Bronchial epithelial cell (primary cell): ENCODE measurements at regions not wholly inside any gene's neighbourhood (a gene's known extent, or its start where the extent isn't known, plus 50 kb on each side); places are given as distances from the start of the nearest gene placed in this dataset.

Experiments
- DNase-seq: peaks from one replicate; pipeline ENCODE4 v3.0.0-alpha.2; 2010; ENCODE audit warnings: low read depth
- FAIRE-seq: peaks from 2 replicates; lab custom pipeline; 2011; peaks lifted over from hg19 to GRCh38; lab: Jason Lieb, UNC
- H3K27me3 ChIP-seq: 2 replicates; pipeline ENCODE4 v1.5.1; 2011; ENCODE audit warnings: low read length; ENCODE audit not compliant: control insufficient read depth, insufficient read depth
- H3K36me3 ChIP-seq: 2 replicates; pipeline ENCODE4 v1.5.1; 2011; ENCODE audit warnings: low read length; ENCODE audit not compliant: control insufficient read depth, insufficient read depth
- H3K4me3 ChIP-seq: 2 replicates; pipeline ENCODE4 v1.5.1; 2011; ENCODE audit warnings: mild to moderate bottlenecking, low read depth, low read length, control low read depth
- TF ChIP-seq, protein P1 (sequence below): IDR thresholded peaks from 2 replicates; pipeline ENCODE4 v1.5.1; 2011; ENCODE audit warnings: mild to moderate bottlenecking, moderate library complexity, low read length, control low read depth, inconsistent platforms; ENCODE audit not compliant: insufficient read depth, severe bottlenecking

DNA sequence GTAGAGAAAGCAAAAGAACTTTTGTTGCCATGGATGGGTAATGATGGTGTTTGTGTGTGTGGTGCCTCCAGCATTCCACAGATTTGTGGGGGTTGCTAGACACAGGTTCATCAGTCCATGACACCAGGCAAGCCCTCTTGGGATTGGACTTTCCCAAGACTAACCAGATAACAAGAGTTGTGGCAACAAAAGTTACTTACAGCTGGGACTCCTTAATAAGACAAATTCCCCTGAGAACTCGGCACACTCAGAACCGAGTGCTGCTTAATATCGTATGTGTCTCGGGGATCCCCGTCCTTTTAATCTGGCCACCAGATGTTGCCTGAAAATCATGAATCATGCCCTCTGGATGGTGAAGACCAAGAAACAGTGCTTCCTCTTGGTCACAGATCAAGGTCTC, 193.3 kb downstream of the AJAP1 start:
- H3K36me3 ChIP-seq = no peaks in the 10 kb centered on the region
- FAIRE-seq = no peak

More for the DNA sequence above, 193.3 kb downstream of the AJAP1 start:
- Histone ChIP-seq H3K27me3 (no peaks in the 10 kb centered on the region), H3K4me3 (no peak overlapping the region)
- TF ChIP-seq, protein P1, sequence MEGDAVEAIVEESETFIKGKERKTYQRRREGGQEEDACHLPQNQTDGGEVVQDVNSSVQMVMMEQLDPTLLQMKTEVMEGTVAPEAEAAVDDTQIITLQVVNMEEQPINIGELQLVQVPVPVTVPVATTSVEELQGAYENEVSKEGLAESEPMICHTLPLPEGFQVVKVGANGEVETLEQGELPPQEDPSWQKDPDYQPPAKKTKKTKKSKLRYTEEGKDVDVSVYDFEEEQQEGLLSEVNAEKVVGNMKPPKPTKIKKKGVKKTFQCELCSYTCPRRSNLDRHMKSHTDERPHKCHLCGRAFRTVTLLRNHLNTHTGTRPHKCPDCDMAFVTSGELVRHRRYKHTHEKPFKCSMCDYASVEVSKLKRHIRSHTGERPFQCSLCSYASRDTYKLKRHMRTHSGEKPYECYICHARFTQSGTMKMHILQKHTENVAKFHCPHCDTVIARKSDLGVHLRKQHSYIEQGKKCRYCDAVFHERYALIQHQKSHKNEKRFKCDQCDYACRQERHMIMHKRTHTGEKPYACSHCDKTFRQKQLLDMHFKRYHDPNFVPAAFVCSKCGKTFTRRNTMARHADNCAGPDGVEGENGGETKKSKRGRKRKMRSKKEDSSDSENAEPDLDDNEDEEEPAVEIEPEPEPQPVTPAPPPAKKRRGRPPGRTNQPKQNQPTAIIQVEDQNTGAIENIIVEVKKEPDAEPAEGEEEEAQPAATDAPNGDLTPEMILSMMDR = no peak
- no peak for DNase-seq
